ENCODE measurements at regions not wholly inside any gene's neighbourhood (a gene's known extent, or its start where the extent isn't known, plus 50 kb on each side); places are given as distances from the start of the nearest gene placed in this dataset.

GRCh38 chr6:81436990-81437389 is 315.5 kb downstream of the TENT5A start:
- whole genome bisulfite sequencing, 3 donors, result 37 to 61% (median 56%) methylated on average over 1 of the region's 1 CpG
- no peak for TF ChIP-seq CTCF (IDR thresholded peaks at IDR 0.05)
- no peak overlapping the region for H3K4me3 ChIP-seq
- DNase-seq (no peak), ATAC-seq (no peak)
- H3K9me3 ChIP-seq, result peaks cover 19% of the 10 kb centered on the region
- H3K4me1 ChIP-seq, result no peaks in the 10 kb centered on the region
- no peaks in the 10 kb centered on the region for H3K27me3 ChIP-seq (ENCODE audit: insufficient read depth in 3 of 3, low read length in 2 of 3)
- intact Hi-C loops (cut with DNase I), result no loop called here
- H3K36me3 ChIP-seq (ENCODE audit: insufficient read depth in 1 of 2, low read depth in 1 of 2), result no peaks in the 10 kb centered on the region
- no peak overlapping the region for H3K27ac ChIP-seq

GRCh38 chr6:81413306-81413705 is 339.2 kb downstream of the TENT5A start:
- no peak for ATAC-seq
- no peak for DNase-seq
- intact Hi-C loops (cut with DNase I), result no loop called here
- Histone ChIP-seq H3K36me3 (ENCODE audit: insufficient read depth in 1 of 2, low read depth in 1 of 2) (no peaks in the 10 kb centered on the region), H3K4me1 (no peaks in the 10 kb centered on the region), H3K27me3 (ENCODE audit: insufficient read depth in 3 of 3, low read length in 2 of 3) (no peaks in the 10 kb centered on the region), H3K27ac (no peak overlapping the region), H3K4me3 (no peak overlapping the region), H3K9me3 (no peaks in the 10 kb centered on the region)
- 59 to 66% (median 60%) methylated on average over 4 of the region's 4 CpGs for WGBS, 3 donors
- no peak for TF ChIP-seq CTCF (IDR thresholded peaks at IDR 0.05)

GRCh38 chr6:81401970-81402690 is 350.4 kb downstream of the TENT5A start:
- ATAC-seq, result no peak
- WGBS, 3 donors, result 33 to 73% (median 34%) methylated on average over 3 of the region's 3 CpGs

GRCh38 chr6:81396916-81397315 is 355.6 kb downstream of the TENT5A start:
- no peaks in the 10 kb centered on the region for H3K4me1 ChIP-seq
- WGBS, 3 donors, result 87 to 95% (median 90%) methylated on average over 2 of the region's 2 CpGs
- no peak for TF ChIP-seq CTCF (IDR thresholded peaks at IDR 0.05)

More at GRCh38 chr6:81401970-81402690, 350.4 kb downstream of the TENT5A start:
- Histone ChIP-seq H3K36me3 (ENCODE audit: insufficient read depth in 1 of 2, low read depth in 1 of 2) (no peaks in the 10 kb centered on the region), H3K9me3 (peaks cover 5% of the 10 kb centered on the region), H3K4me3 (no peak overlapping the region), H3K4me1 (no peaks in the 10 kb centered on the region), H3K27ac (no peak overlapping the region), H3K27me3 (ENCODE audit: insufficient read depth in 3 of 3, low read length in 2 of 3) (no peaks in the 10 kb centered on the region)
- DNase-seq, result no peak
- no peak for TF ChIP-seq CTCF (IDR thresholded peaks at IDR 0.05)
- intact Hi-C loops (cut with DNase I), result no loop called here

GRCh38 chr6:81387163-81387562 is 365.3 kb downstream of the TENT5A start:
- H3K27me3 ChIP-seq (ENCODE audit: insufficient read depth in 3 of 3, low read length in 2 of 3), result no peaks in the 10 kb centered on the region
- 49 to 80% (median 68%) methylated on average over 1 of the region's 1 CpG for WGBS, 3 donors
- H3K4me1 ChIP-seq, result no peaks in the 10 kb centered on the region
- H3K9me3 ChIP-seq, result no peaks in the 10 kb centered on the region
- DNase-seq (no peak), ATAC-seq (no peak)
- no peak for TF ChIP-seq CTCF (IDR thresholded peaks at IDR 0.05)
- no peak overlapping the region for H3K27ac ChIP-seq
- intact Hi-C loops (cut with DNase I), result no loop called here
- H3K4me3 ChIP-seq, result no peak overlapping the region
- no peaks in the 10 kb centered on the region for H3K36me3 ChIP-seq (ENCODE audit: insufficient read depth in 1 of 2, low read depth in 1 of 2)

More at GRCh38 chr6:81396916-81397315, 355.6 kb downstream of the TENT5A start:
- no peak for DNase-seq
- intact Hi-C loops (cut with DNase I), result no loop called here
- Histone ChIP-seq H3K27me3 (ENCODE audit: insufficient read depth in 3 of 3, low read length in 2 of 3) (no peaks in the 10 kb centered on the region), H3K9me3 (peaks cover 5% of the 10 kb centered on the region), H3K4me3 (no peak overlapping the region), H3K27ac (no peak overlapping the region), H3K36me3 (ENCODE audit: insufficient read depth in 1 of 2, low read depth in 1 of 2) (no peaks in the 10 kb centered on the region)
- ATAC-seq, result no peak

Measured in psoas muscle (tissue), 7 donors.